Activated CD4-positive, alpha-beta T cell treated with anti-CD3 and anti-CD28 coated beads, Interleukin-2, amount 10 ng/mL, durations not matched to agents 7 days and 5 days (primary cell): ENCODE measurements at regions not wholly inside any gene's neighbourhood (a gene's known extent, or its start where the extent isn't known, plus 50 kb on each side); places are given as distances from the start of the nearest gene placed in this dataset.

Experiments
- CTCF ChIA-PET: fragments of 350-600 bp; sonication (Branson Sonifier 250); formaldehyde crosslinking; loops from one replicate; lab custom pipeline; 2021; ENCODE audit warnings: antibody characterized with exemption; lab: Charles Lee
- POLR2A ChIA-PET: fragments of 350-600 bp; sonication (Branson Sonifier 250); formaldehyde crosslinking; loops from one replicate; lab custom pipeline; 2021; ENCODE audit warnings: antibody characterized with exemption; lab: Charles Lee
- DNase-seq: peaks from one replicate; pipeline ENCODE4 v3.0.0-alpha.2; 2020
- H3K27ac Mint-ChIP-seq: one replicate; pipeline ENCODE4 v1.8.0; 2021; ENCODE audit warnings: mild to moderate bottlenecking, moderate library complexity, mixed read lengths
- H3K27me3 Mint-ChIP-seq: one replicate; pipeline ENCODE4 v1.8.0; 2021; ENCODE audit warnings: mixed read lengths
- H3K36me3 Mint-ChIP-seq: one replicate; pipeline ENCODE4 v1.8.0; 2021; ENCODE audit warnings: low read depth, mixed read lengths
- H3K4me1 Mint-ChIP-seq: one replicate; pipeline ENCODE4 v1.8.0; 2021; ENCODE audit warnings: mixed read lengths
- H3K4me3 Mint-ChIP-seq: one replicate; pipeline ENCODE4 v1.8.0; 2021; ENCODE audit warnings: mild to moderate bottlenecking, moderate library complexity, mixed read lengths
- H3K9me3 Mint-ChIP-seq: one replicate; pipeline ENCODE4 v1.8.0; 2021; ENCODE audit warnings: mixed read lengths

- no peak for DNase-seq
- Mint-ChIP-seq H3K4me3 (no peak overlapping the region), H3K36me3 (no peaks in the 10 kb centered on the region), H3K9me3 (no peaks in the 10 kb centered on the region), H3K4me1 (no peaks in the 10 kb centered on the region), H3K27me3 (no peaks in the 10 kb centered on the region), H3K27ac (no peak overlapping the region)
- CTCF ChIA-PET = no interaction called here
- POLR2A ChIA-PET = no interaction called here
Observed at GRCh38 chr18:38930881-38931753, 1365.5 kb upstream of the CELF4 start.

DNA sequence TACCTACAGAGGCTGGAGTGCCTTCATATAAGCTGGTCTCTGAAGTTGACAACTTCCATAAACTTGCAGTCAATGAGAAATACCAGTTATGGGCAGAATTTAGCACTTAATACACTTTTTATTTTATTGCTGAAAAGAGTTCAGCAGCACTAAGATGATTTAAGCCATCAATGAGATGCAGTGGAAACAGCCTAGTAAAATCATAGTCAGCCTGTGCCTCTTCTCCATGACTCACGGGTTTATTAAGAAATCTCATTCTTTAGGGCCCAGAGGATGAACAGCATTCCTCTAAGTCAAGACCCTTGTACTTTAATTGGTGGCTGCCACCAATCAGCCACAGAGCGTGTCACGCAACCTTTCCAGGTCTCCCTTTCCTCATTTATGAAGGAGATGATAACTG lies 1357.9 kb upstream of the CELF4 start:
- no peaks in the 10 kb centered on the region for H3K4me1 Mint-ChIP-seq
- H3K9me3 Mint-ChIP-seq = no peaks in the 10 kb centered on the region
- H3K27ac Mint-ChIP-seq = no peak overlapping the region
- no peak for DNase-seq
- H3K27me3 Mint-ChIP-seq = no peaks in the 10 kb centered on the region
- no peaks in the 10 kb centered on the region for H3K36me3 Mint-ChIP-seq
- ChIA-PET CTCF (no interaction called here), POLR2A (no interaction called here)
- H3K4me3 Mint-ChIP-seq = no peak overlapping the region

- no peak for DNase-seq
- Mint-ChIP-seq H3K4me3 (no peak overlapping the region), H3K9me3 (no peaks in the 10 kb centered on the region), H3K27ac (no peak overlapping the region), H3K36me3 (no peaks in the 10 kb centered on the region), H3K4me1 (no peaks in the 10 kb centered on the region), H3K27me3 (no peaks in the 10 kb centered on the region)
- POLR2A ChIA-PET = no interaction called here
- CTCF ChIA-PET = no interaction called here
Observed at GRCh38 chr18:38923126-38923525, 1357.5 kb upstream of the CELF4 start.

DNA sequence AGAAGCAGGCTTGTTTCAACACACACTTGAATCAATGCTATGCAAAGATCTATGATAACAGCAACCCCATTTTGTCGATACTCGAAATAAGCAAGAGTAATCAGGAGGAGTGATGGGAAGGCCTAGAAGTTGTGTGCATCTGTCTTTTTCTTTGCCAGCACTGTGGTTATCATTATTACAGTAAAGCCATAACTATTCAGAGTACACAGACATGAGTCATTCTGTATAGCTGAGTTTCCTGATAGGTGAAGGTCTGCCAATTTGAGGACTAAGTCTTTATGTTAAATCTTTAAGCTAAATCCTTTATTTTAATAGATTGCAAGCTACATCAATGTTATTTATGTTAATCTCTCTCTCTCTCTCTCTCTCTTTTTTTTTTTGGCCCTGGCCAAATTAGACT lies 1344.4 kb upstream of the CELF4 start:
- ChIA-PET CTCF (no interaction called here), POLR2A (no interaction called here)
- no peaks in the 10 kb centered on the region for H3K4me1 Mint-ChIP-seq
- H3K27me3 Mint-ChIP-seq = no peaks in the 10 kb centered on the region
- no peaks in the 10 kb centered on the region for H3K36me3 Mint-ChIP-seq
- no peak for DNase-seq
- no peak overlapping the region for H3K27ac Mint-ChIP-seq
- H3K9me3 Mint-ChIP-seq = peaks cover 2% of the 10 kb centered on the region
- no peak overlapping the region for H3K4me3 Mint-ChIP-seq

DNA sequence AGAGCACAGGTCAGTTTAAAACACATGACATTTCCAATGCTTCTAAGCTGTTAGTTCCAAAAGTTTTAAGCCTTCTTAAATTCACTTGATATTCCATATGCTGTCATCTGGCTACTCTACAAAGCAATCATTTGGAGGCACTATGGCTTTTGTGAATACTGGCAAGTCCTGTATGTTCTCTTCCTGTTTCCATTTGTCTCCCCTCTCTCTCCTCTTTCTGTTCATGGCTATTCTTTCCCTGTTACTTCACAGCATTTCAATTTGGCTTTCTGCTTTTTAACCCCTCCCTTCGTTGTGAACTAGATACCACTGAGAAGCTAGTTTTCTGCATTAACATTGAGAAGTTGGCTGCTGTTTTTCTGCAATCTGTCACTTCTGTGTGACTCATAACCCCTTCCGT lies 1337.2 kb upstream of the CELF4 start:
- Mint-ChIP-seq H3K36me3 (no peaks in the 10 kb centered on the region), H3K27ac (no peak overlapping the region), H3K9me3 (peaks cover 6% of the 10 kb centered on the region), H3K4me3 (no peak overlapping the region), H3K4me1 (no peaks in the 10 kb centered on the region), H3K27me3 (no peaks in the 10 kb centered on the region)
- POLR2A ChIA-PET = no interaction called here
- DNase-seq = no peak
- CTCF ChIA-PET = no interaction called here

DNA sequence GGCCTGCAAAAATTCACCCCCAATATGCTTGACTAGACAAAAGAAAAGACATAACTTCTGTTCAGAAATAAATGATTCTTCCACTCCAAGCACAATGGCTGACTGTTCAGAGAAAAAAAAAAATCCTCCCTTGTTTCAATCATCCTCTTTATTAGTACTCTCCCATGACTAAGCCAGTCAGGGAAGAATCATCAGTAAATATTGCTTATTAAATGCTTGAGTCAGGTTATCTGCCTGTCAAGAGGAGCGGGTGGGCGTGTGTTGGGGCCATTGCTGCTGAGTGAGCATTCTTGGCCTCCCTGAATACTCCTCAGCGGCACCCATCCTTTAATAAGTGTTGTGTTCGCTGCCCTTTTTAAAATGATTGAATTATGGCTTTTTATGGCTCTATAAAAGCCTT lies 1334.8 kb upstream of the CELF4 start:
- no peak for DNase-seq
- Mint-ChIP-seq H3K4me3 (no peak overlapping the region), H3K4me1 (no peaks in the 10 kb centered on the region), H3K27me3 (no peaks in the 10 kb centered on the region), H3K27ac (no peak overlapping the region), H3K9me3 (peaks cover 6% of the 10 kb centered on the region), H3K36me3 (no peaks in the 10 kb centered on the region)
- ChIA-PET CTCF (interaction anchor here (0.7 kb wide), 1 partner anchor 11 kb away, joined by 3 read pairs; no protein-coding TSS in a partner anchor), POLR2A (no interaction called here)

DNA sequence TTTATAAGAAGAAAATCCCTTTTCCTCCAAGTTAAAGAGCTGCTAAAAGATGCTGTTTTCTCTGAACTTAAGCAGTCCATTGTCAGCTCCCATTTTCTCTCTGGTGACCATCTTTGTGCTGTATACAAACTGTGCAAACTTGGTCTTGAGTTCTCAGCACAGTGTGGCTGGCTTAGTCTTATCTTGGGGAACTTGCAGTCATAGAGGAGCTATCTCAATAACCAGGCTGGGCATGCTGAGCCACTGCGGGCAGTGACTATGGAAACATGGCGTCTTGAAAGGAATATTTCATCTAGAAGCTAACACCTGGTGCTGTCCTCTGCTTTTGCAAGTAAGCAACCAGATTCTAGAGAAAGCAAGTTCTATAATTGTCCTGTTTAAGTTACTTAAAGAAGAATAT lies 1334.4 kb upstream of the CELF4 start:
- H3K4me1 Mint-ChIP-seq = no peaks in the 10 kb centered on the region
- CTCF ChIA-PET = interaction anchor here (0.7 kb wide), 1 partner anchor 11 kb away, joined by 3 read pairs; no protein-coding TSS in a partner anchor
- peaks cover 6% of the 10 kb centered on the region for H3K9me3 Mint-ChIP-seq
- H3K36me3 Mint-ChIP-seq = no peaks in the 10 kb centered on the region
- no peaks in the 10 kb centered on the region for H3K27me3 Mint-ChIP-seq
- POLR2A ChIA-PET = no interaction called here
- no peak for DNase-seq
- H3K27ac Mint-ChIP-seq = no peak overlapping the region
- H3K4me3 Mint-ChIP-seq = no peak overlapping the region

DNA sequence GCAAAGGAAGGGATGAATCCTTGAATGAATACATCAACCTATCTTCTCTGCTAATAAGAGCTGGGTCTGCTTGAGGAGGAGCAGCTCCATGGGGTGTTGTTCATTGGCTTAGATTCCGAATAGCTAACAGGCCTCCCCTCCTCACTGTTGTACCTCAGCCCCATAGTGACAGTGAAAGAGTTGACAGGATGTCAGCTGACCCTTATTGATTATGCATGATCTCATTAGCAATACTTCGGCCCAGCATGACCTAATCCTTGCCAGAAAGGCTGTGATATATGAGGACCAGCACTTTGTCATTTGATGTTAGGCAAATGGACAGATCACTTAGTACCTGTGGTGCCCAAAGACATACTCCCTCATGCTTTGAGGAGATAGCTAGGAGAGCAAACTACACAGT lies 1333.7 kb upstream of the CELF4 start:
- ChIA-PET CTCF (no interaction called here), POLR2A (no interaction called here)
- H3K27ac Mint-ChIP-seq = no peak overlapping the region
- H3K4me3 Mint-ChIP-seq = no peak overlapping the region
- no peaks in the 10 kb centered on the region for H3K4me1 Mint-ChIP-seq
- H3K36me3 Mint-ChIP-seq = no peaks in the 10 kb centered on the region
- no peaks in the 10 kb centered on the region for H3K27me3 Mint-ChIP-seq
- no peak for DNase-seq
- H3K9me3 Mint-ChIP-seq = peaks cover 6% of the 10 kb centered on the region

GRCh38 chr18:38898167-38898566 lies 1332.6 kb upstream of the CELF4 start:
- no peaks in the 10 kb centered on the region for H3K27me3 Mint-ChIP-seq
- DNase-seq = no peak
- H3K4me3 Mint-ChIP-seq = no peak overlapping the region
- no peaks in the 10 kb centered on the region for H3K36me3 Mint-ChIP-seq
- no peak overlapping the region for H3K27ac Mint-ChIP-seq
- CTCF ChIA-PET = no interaction called here
- POLR2A ChIA-PET = no interaction called here
- H3K9me3 Mint-ChIP-seq = peaks cover 6% of the 10 kb centered on the region
- H3K4me1 Mint-ChIP-seq = no peaks in the 10 kb centered on the region

- Mint-ChIP-seq H3K4me3 (no peak overlapping the region), H3K27me3 (no peaks in the 10 kb centered on the region), H3K36me3 (no peaks in the 10 kb centered on the region), H3K27ac (no peak overlapping the region), H3K9me3 (no peaks in the 10 kb centered on the region), H3K4me1 (no peaks in the 10 kb centered on the region)
- DNase-seq = no peak
- ChIA-PET POLR2A (no interaction called here), CTCF (no interaction called here)
Observed at GRCh38 chr18:38895560-38895959, 1330.0 kb upstream of the CELF4 start.

DNA sequence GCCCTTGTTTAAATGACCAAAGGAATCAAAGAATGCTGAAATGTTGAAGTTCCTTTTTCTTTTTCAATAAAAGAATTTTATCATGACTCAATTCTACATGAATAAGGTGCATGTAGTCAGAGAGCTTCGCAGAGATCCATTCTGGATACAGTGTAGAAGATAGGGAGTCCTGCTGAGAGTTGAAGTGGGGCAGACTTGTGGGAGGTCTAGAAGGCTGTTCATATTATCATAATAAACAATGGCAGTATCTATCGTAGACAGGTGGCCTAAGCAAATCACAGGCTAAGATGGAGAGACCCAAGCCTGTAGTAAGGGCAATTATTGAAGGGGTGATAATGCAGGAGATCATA lies 1322.0 kb upstream of the CELF4 start:
- no peaks in the 10 kb centered on the region for H3K4me1 Mint-ChIP-seq

DNA sequence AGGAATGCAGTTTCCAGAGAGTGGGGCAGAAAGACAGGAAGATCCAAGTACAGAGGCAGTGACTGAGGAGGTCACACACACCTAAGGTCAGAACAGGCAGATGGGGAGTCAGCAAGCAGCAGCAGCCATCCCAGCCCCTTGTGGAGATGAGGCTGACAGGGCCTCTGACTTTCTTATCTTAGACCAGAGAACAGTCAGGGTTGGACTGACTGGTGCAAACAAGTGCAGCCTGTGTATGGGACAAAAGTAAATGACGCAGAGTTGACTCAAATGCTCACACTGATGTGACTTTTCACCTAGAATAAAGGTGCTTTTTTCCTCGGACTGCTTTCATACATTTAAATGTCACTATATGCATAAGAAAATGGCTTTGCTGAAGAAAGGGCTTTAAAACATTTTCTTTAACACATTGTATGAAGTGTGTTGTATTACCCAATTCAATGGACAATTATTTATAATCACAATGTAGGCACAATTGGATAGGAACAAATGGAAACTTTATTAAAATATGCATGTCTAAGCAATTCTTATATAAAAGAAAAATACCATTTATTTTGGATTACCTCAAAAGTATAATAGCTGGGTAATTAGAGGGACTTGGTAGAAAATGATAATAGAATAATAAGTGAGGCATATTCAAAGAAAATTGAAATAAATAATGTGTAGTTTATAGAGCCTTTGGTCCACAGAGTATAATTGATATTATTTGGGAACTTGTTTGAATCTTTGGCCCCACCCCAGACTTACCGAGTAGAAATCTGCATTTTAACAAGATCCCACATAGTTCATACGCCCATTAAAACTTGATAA lies 1321.5 kb upstream of the CELF4 start:
- POLR2A ChIA-PET = no interaction called here
- Mint-ChIP-seq H3K9me3 (no peaks in the 10 kb centered on the region), H3K4me3 (no peak overlapping the region), H3K27ac (no peak overlapping the region), H3K4me1 (no peaks in the 10 kb centered on the region), H3K27me3 (no peaks in the 10 kb centered on the region), H3K36me3 (no peaks in the 10 kb centered on the region)
- DNase-seq = no peak
- CTCF ChIA-PET = no interaction called here

More for the DNA sequence above, 1322.0 kb upstream of the CELF4 start:
- no peaks in the 10 kb centered on the region for H3K36me3 Mint-ChIP-seq
- H3K27me3 Mint-ChIP-seq = no peaks in the 10 kb centered on the region
- no peak overlapping the region for H3K4me3 Mint-ChIP-seq
- CTCF ChIA-PET = no interaction called here
- H3K27ac Mint-ChIP-seq = no peak overlapping the region
- no peak for DNase-seq
- no peaks in the 10 kb centered on the region for H3K9me3 Mint-ChIP-seq
- POLR2A ChIA-PET = no interaction called here

DNA sequence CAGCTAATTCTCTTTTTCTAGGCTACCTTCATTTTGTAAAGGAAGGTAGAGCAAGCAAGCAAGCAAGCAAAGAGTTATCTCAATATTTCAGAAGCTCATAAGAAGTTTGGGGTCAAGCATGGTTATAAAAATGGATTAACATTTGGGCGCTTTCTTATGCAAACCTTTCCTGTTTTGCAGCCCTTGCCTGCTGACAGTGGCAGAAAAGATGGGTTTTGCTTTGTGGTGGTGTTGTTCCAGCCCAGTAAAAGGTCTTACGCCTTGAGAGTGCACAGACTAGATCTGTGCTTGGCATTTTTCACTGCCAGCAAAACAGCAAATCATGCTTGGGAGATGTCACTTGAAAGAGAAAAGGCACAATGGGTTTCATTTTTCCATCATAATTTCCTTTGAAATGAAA lies 1320.6 kb upstream of the CELF4 start:
- no peak for DNase-seq
- no peaks in the 10 kb centered on the region for H3K9me3 Mint-ChIP-seq
- no peaks in the 10 kb centered on the region for H3K27me3 Mint-ChIP-seq
- H3K27ac Mint-ChIP-seq = no peak overlapping the region
- POLR2A ChIA-PET = no interaction called here
- no peaks in the 10 kb centered on the region for H3K36me3 Mint-ChIP-seq
- H3K4me3 Mint-ChIP-seq = no peak overlapping the region
- no peaks in the 10 kb centered on the region for H3K4me1 Mint-ChIP-seq
- CTCF ChIA-PET = no interaction called here
